Activated CD8-positive, alpha-beta T cell treated with anti-CD3 and anti-CD28 coated beads, Interleukin-2, amount 10 ng/mL, durations not matched to agents 7 days and 5 days (primary cell): ENCODE measurements at regions not wholly inside any gene's neighbourhood (a gene's known extent, or its start where the extent isn't known, plus 50 kb on each side); places are given as distances from the start of the nearest gene placed in this dataset.

Source experiments
- ATAC-seq: fragments of 150-1000 bp; cut with Tn5 transposase; one replicate; pipeline ENCODE4 v1.10.0; 2021; ENCODE audit warnings: moderate library complexity
- CTCF ChIA-PET: fragments of 350-600 bp; sonication (Branson Sonifier 250); formaldehyde crosslinking; loops from one replicate; lab custom pipeline; 2021; ENCODE audit warnings: antibody characterized with exemption; lab: Charles Lee
- POLR2A ChIA-PET: fragments of 350-600 bp; sonication (Branson Sonifier 250); formaldehyde crosslinking; loops from one replicate; lab custom pipeline; 2021; ENCODE audit warnings: antibody characterized with exemption; lab: Charles Lee
- DNase-seq: peaks from one replicate; pipeline ENCODE4 v3.0.0-alpha.2; 2020
- H3K27ac Mint-ChIP-seq: one replicate; pipeline ENCODE4 v1.8.0; 2021; ENCODE audit warnings: mild to moderate bottlenecking, mixed read lengths
- H3K27me3 Mint-ChIP-seq: one replicate; pipeline ENCODE4 v1.8.0; 2021; ENCODE audit warnings: low read depth, mixed read lengths
- H3K36me3 Mint-ChIP-seq: one replicate; pipeline ENCODE4 v1.8.0; 2021; ENCODE audit warnings: low read depth, mixed read lengths
- H3K4me1 Mint-ChIP-seq: one replicate; pipeline ENCODE4 v1.8.0; 2021; ENCODE audit warnings: low read depth, mixed read lengths
- H3K4me3 Mint-ChIP-seq: one replicate; pipeline ENCODE4 v1.8.0; 2021; ENCODE audit warnings: mild to moderate bottlenecking, mixed read lengths
- H3K9me3 Mint-ChIP-seq: one replicate; pipeline ENCODE4 v1.8.0; 2022; ENCODE audit warnings: mixed read lengths; ENCODE audit not compliant: insufficient read depth

- no peaks in the 10 kb centered on the region for H3K27me3 Mint-ChIP-seq
- H3K4me1 Mint-ChIP-seq, result no peaks in the 10 kb centered on the region
- POLR2A ChIA-PET, result no interaction called here
These were observed 737.8 kb upstream of the CXADR start for GRCh38 chr21:16775076-16775475.

GRCh38 chr21:16777041-16777720 is 735.7 kb upstream of the CXADR start:
- POLR2A ChIA-PET, result no interaction called here
- peaks cover 6% of the 10 kb centered on the region for H3K9me3 Mint-ChIP-seq
- DNase-seq (no peak), ATAC-seq (no peak)
- H3K27me3 Mint-ChIP-seq, result no peaks in the 10 kb centered on the region
- H3K36me3 Mint-ChIP-seq, result no peaks in the 10 kb centered on the region
- no peak overlapping the region for H3K4me3 Mint-ChIP-seq
- H3K27ac Mint-ChIP-seq, result no peak overlapping the region
- H3K4me1 Mint-ChIP-seq, result no peaks in the 10 kb centered on the region
- CTCF ChIA-PET, result no interaction called here

More at GRCh38 chr21:16775076-16775475, 737.8 kb upstream of the CXADR start:
- Mint-ChIP-seq H3K36me3 (no peaks in the 10 kb centered on the region), H3K27ac (no peak overlapping the region), H3K9me3 (peaks cover 10% of the 10 kb centered on the region), H3K4me3 (no peak overlapping the region)
- CTCF ChIA-PET, result no interaction called here
- ATAC-seq (no peak), DNase-seq (no peak)

- CTCF ChIA-PET, result no interaction called here
- no peaks in the 10 kb centered on the region for H3K27me3 Mint-ChIP-seq
- POLR2A ChIA-PET, result no interaction called here
- no peaks in the 10 kb centered on the region for H3K36me3 Mint-ChIP-seq
- ATAC-seq (no peak), DNase-seq (no peak)
- H3K27ac Mint-ChIP-seq, result no peak overlapping the region
- H3K9me3 Mint-ChIP-seq, result peaks cover 8% of the 10 kb centered on the region
- no peaks in the 10 kb centered on the region for H3K4me1 Mint-ChIP-seq
- no peak overlapping the region for H3K4me3 Mint-ChIP-seq
These were observed 724.3 kb upstream of the CXADR start for GRCh38 chr21:16788584-16788983.

GRCh38 chr21:16789636-16790035 is 723.2 kb upstream of the CXADR start:
- no peak for ATAC-seq
- Mint-ChIP-seq H3K9me3 (peaks cover 3% of the 10 kb centered on the region), H3K4me1 (no peaks in the 10 kb centered on the region), H3K27ac (no peak overlapping the region), H3K27me3 (no peaks in the 10 kb centered on the region), H3K36me3 (no peaks in the 10 kb centered on the region), H3K4me3 (no peak overlapping the region)
- POLR2A ChIA-PET, result no interaction called here
- CTCF ChIA-PET, result no interaction called here
- DNase-seq, result no peak

- peaks cover 3% of the 10 kb centered on the region for H3K9me3 Mint-ChIP-seq
- no peak overlapping the region for H3K4me3 Mint-ChIP-seq
- ATAC-seq (no peak), DNase-seq (no peak)
- H3K36me3 Mint-ChIP-seq, result no peaks in the 10 kb centered on the region
- no peaks in the 10 kb centered on the region for H3K27me3 Mint-ChIP-seq
- ChIA-PET POLR2A (no interaction called here), CTCF (no interaction called here)
- no peaks in the 10 kb centered on the region for H3K4me1 Mint-ChIP-seq
- no peak overlapping the region for H3K27ac Mint-ChIP-seq
These were observed 720.7 kb upstream of the CXADR start for GRCh38 chr21:16792101-16792500.

- Mint-ChIP-seq H3K36me3 (no peaks in the 10 kb centered on the region), H3K4me3 (no peak overlapping the region), H3K27ac (no peak overlapping the region), H3K9me3 (peaks cover 12% of the 10 kb centered on the region), H3K4me1 (no peaks in the 10 kb centered on the region), H3K27me3 (no peaks in the 10 kb centered on the region)
- ATAC-seq (no peak), DNase-seq (no peak)
- ChIA-PET CTCF (no interaction called here), POLR2A (no interaction called here)
These were observed 717.9 kb upstream of the CXADR start for GRCh38 chr21:16794950-16795349.

- H3K27ac Mint-ChIP-seq, result no peak overlapping the region
- no peak overlapping the region for H3K4me3 Mint-ChIP-seq
- H3K36me3 Mint-ChIP-seq, result no peaks in the 10 kb centered on the region
- DNase-seq (no peak), ATAC-seq (no peak)
- H3K27me3 Mint-ChIP-seq, result no peaks in the 10 kb centered on the region
- peaks cover 12% of the 10 kb centered on the region for H3K9me3 Mint-ChIP-seq
- ChIA-PET POLR2A (no interaction called here), CTCF (no interaction called here)
- H3K4me1 Mint-ChIP-seq, result no peaks in the 10 kb centered on the region
These were observed 716.1 kb upstream of the CXADR start for GRCh38 chr21:16796776-16797175.

GRCh38 chr21:16797540-16797939 is 715.3 kb upstream of the CXADR start:
- no peak overlapping the region for H3K4me3 Mint-ChIP-seq
- DNase-seq, result no peak
- no peak for ATAC-seq
- H3K27me3 Mint-ChIP-seq, result no peaks in the 10 kb centered on the region
- POLR2A ChIA-PET, result no interaction called here
- no peaks in the 10 kb centered on the region for H3K4me1 Mint-ChIP-seq
- H3K9me3 Mint-ChIP-seq, result peaks cover 19% of the 10 kb centered on the region
- no peak overlapping the region for H3K27ac Mint-ChIP-seq
- CTCF ChIA-PET, result no interaction called here
- no peaks in the 10 kb centered on the region for H3K36me3 Mint-ChIP-seq

GRCh38 chr21:16797966-16798365 is 714.9 kb upstream of the CXADR start:
- peaks cover 19% of the 10 kb centered on the region for H3K9me3 Mint-ChIP-seq
- POLR2A ChIA-PET, result no interaction called here

GRCh38 chr21:16800536-16801275 is 712.1 kb upstream of the CXADR start:
- H3K4me3 Mint-ChIP-seq, result no peak overlapping the region
- no peak for DNase-seq
- H3K36me3 Mint-ChIP-seq, result no peaks in the 10 kb centered on the region
- H3K27ac Mint-ChIP-seq, result no peak overlapping the region
- no peaks in the 10 kb centered on the region for H3K4me1 Mint-ChIP-seq
- peaks cover 30% of the 10 kb centered on the region for H3K9me3 Mint-ChIP-seq
- no peak for ATAC-seq
- H3K27me3 Mint-ChIP-seq, result no peaks in the 10 kb centered on the region
- POLR2A ChIA-PET, result no interaction called here
- CTCF ChIA-PET, result no interaction called here

More at GRCh38 chr21:16797966-16798365, 714.9 kb upstream of the CXADR start:
- Mint-ChIP-seq H3K27me3 (no peaks in the 10 kb centered on the region), H3K4me1 (no peaks in the 10 kb centered on the region), H3K27ac (no peak overlapping the region), H3K4me3 (no peak overlapping the region), H3K36me3 (no peaks in the 10 kb centered on the region)
- DNase-seq (no peak), ATAC-seq (no peak)
- CTCF ChIA-PET, result no interaction called here

GRCh38 chr21:16811011-16811410 is 701.8 kb upstream of the CXADR start:
- peaks cover 7% of the 10 kb centered on the region for H3K9me3 Mint-ChIP-seq
- DNase-seq (no peak), ATAC-seq (no peak)
- no peak overlapping the region for H3K4me3 Mint-ChIP-seq
- H3K4me1 Mint-ChIP-seq, result no peaks in the 10 kb centered on the region
- no peaks in the 10 kb centered on the region for H3K27me3 Mint-ChIP-seq
- no peaks in the 10 kb centered on the region for H3K36me3 Mint-ChIP-seq
- CTCF ChIA-PET, result no interaction called here
- H3K27ac Mint-ChIP-seq, result no peak overlapping the region
- POLR2A ChIA-PET, result no interaction called here

- CTCF ChIA-PET, result no interaction called here
- no peaks in the 10 kb centered on the region for H3K27me3 Mint-ChIP-seq
These were observed 700.9 kb upstream of the CXADR start for GRCh38 chr21:16811970-16812369.

More at GRCh38 chr21:16811970-16812369, 700.9 kb upstream of the CXADR start:
- POLR2A ChIA-PET, result no interaction called here
- Mint-ChIP-seq H3K4me1 (no peaks in the 10 kb centered on the region), H3K27ac (no peak overlapping the region), H3K4me3 (no peak overlapping the region), H3K36me3 (no peaks in the 10 kb centered on the region), H3K9me3 (peaks cover 7% of the 10 kb centered on the region)
- DNase-seq, result no peak
- no peak for ATAC-seq
